ENCODE measurements at regions not wholly inside any gene's neighbourhood (a gene's known extent, or its start where the extent isn't known, plus 50 kb on each side); places are given as distances from the start of the nearest gene placed in this dataset.

GRCh38 chr19:31100206-31100590, 249.0 kb downstream of the TSHZ3 start:
- no peak for DNase-seq (ENCODE audit: low read depth in 1 of 2, low spot score in 1 of 2)
- no peak for TF ChIP-seq GABPA (IDR thresholded peaks at IDR 0.05; ENCODE audit: low read depth)
- Histone ChIP-seq H3K4me3 (replicated peaks; ENCODE audit: insufficient read depth, low read length) (no peak overlapping the region), H3K27ac (replicated peaks) (no peak overlapping the region), H3K27me3 (ENCODE audit: insufficient read depth, poor library complexity, severe bottlenecking) (no peaks in the 10 kb centered on the region)

GRCh38 chr19:31099515-31100205, 249.6 kb downstream of the TSHZ3 start:
- Histone ChIP-seq H3K4me3 (replicated peaks; ENCODE audit: insufficient read depth, low read length) (no peak overlapping the region), H3K27ac (replicated peaks) (no peak overlapping the region), H3K27me3 (ENCODE audit: insufficient read depth, poor library complexity, severe bottlenecking) (no peaks in the 10 kb centered on the region)
- TF ChIP-seq REST (IDR thresholded peaks at IDR 0.05; ENCODE audit: insufficient replicate concordance, low read depth) = no peak
- TF ChIP-seq GABPA (IDR thresholded peaks at IDR 0.05; ENCODE audit: low read depth) = no peak
- TF ChIP-seq POLR2AphosphoS5 (IDR thresholded peaks at IDR 0.05; ENCODE audit: low read depth) = no peak
- no peak for TF ChIP-seq CTCF (IDR thresholded peaks at IDR 0.05; ENCODE audit: insufficient read depth, low read length)
- TF ChIP-seq SPI1 (IDR thresholded peaks at IDR 0.05; ENCODE audit: borderline replicate concordance, low read depth) = no peak
- no peak for DNase-seq (ENCODE audit: low read depth in 1 of 2, low spot score in 1 of 2)

GRCh38 chr19:31098836-31099235, 250.4 kb downstream of the TSHZ3 start:
- DNase-seq (ENCODE audit: low read depth in 1 of 2, low spot score in 1 of 2) = no peak
- no peak for TF ChIP-seq CTCF (IDR thresholded peaks at IDR 0.05; ENCODE audit: insufficient read depth, low read length)
- no peak for TF ChIP-seq REST (IDR thresholded peaks at IDR 0.05; ENCODE audit: insufficient replicate concordance, low read depth)
- TF ChIP-seq POLR2AphosphoS5 (IDR thresholded peaks at IDR 0.05; ENCODE audit: low read depth) = no peak
- TF ChIP-seq SPI1 (IDR thresholded peaks at IDR 0.05; ENCODE audit: borderline replicate concordance, low read depth) = no peak
- TF ChIP-seq GABPA (IDR thresholded peaks at IDR 0.05; ENCODE audit: low read depth) = no peak

GRCh38 chr19:31096935-31097545, 252.2 kb downstream of the TSHZ3 start:
- no peaks in the 10 kb centered on the region for H3K27me3 ChIP-seq (ENCODE audit: insufficient read depth, poor library complexity, severe bottlenecking)
- TF ChIP-seq GABPA (IDR thresholded peaks at IDR 0.05; ENCODE audit: low read depth) = no peak
- TF ChIP-seq POLR2AphosphoS5 (IDR thresholded peaks at IDR 0.05; ENCODE audit: low read depth) = no peak
- no peak for TF ChIP-seq CTCF (IDR thresholded peaks at IDR 0.05; ENCODE audit: insufficient read depth, low read length)
- TF ChIP-seq REST (IDR thresholded peaks at IDR 0.05; ENCODE audit: insufficient replicate concordance, low read depth) = no peak
- no peak for TF ChIP-seq SPI1 (IDR thresholded peaks at IDR 0.05; ENCODE audit: borderline replicate concordance, low read depth)
- H3K4me3 ChIP-seq (replicated peaks; ENCODE audit: insufficient read depth, low read length) = no peak overlapping the region
- DNase-seq (ENCODE audit: low read depth in 1 of 2, low spot score in 1 of 2) = no peak
- H3K27ac ChIP-seq (replicated peaks) = no peak overlapping the region

More at GRCh38 chr19:31098836-31099235, 250.4 kb downstream of the TSHZ3 start:
- Histone ChIP-seq H3K4me3 (replicated peaks; ENCODE audit: insufficient read depth, low read length) (no peak overlapping the region), H3K27me3 (ENCODE audit: insufficient read depth, poor library complexity, severe bottlenecking) (no peaks in the 10 kb centered on the region), H3K27ac (replicated peaks) (no peak overlapping the region)
